Spleen (tissue), 7 donors: ENCODE measurements at regions not wholly inside any gene's neighbourhood (a gene's known extent, or its start where the extent isn't known, plus 50 kb on each side); places are given as distances from the start of the nearest gene placed in this dataset.

Source experiments
- CTCF ChIP-seq, 11 experiments: fragments of 200-600 bp in 7 of 11; fragments of 450-650 bp in 4 of 11; sonication (generic) in 4 of 11; IDR thresholded peaks in 8 of 11; conservative IDR thresholded peaks in 3 of 11; 1 replicate in 7 of 11; 2 replicates in 4 of 11; pipeline versions ENCODE4 v1.4.0 to v1.8.0; 2016 to 2021; ENCODE audit warnings: antibody characterized with exemption in 11 of 11, inconsistent platforms in 4 of 11, mild to moderate bottlenecking in 1 of 11
- POLR2A ChIP-seq, 3 donors: fragments of 450-650 bp; IDR thresholded peaks; one replicate each; pipeline ENCODE4 v1.5.1; 2017; ENCODE audit warnings: antibody characterized with exemption in 3 of 3, mild to moderate bottlenecking in 1 of 3
- donor health status: DM: no; HTN: no; CAD: no; lungs with moderate emphysema.
- donor health status: DM: no; HTN: no; CAD: no.
- donor health status: DM: no; HTN: no; CAD: no.

DNA sequence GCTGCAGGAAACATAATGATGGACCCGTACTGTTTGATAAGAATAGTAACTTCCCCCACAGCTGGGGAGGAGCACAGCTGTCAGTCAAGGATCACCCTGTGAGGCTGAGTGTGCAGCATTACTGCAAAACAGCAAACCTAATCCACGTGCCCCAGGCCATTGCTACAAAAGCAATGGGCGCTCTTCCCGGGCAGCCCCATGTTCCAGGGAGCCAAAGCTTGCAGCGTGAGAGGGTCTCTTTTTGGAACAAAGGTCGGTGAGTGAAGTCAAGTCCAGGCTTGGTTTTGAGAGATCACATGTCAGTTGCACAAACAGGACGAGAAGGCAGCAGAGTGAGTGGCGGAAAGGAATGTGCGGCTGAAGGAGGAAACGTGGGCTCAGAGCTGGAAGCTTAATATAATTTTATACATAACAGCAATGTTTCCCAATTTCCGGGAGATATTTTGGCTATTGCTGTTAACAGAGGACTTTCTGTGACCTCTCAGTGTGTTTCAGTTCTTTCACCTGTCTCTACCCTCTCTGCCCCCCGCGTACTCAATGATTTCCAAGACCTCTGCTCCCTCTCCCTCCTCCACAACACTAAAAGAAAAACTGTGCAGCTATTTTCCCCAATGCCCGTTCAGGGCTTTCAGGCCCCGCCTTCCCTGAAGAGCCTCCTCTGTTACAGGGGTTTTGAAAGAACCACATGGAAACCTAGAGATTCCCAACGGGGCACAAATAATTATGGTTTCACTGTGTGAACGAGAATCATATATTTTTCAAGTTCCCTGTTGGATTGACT lies 128.9 kb downstream of the MTPAP start:
- TF ChIP-seq CTCF (IDR thresholded peaks at IDR 0.05 in 8 of 11, conservative IDR thresholded peaks at IDR 0.05 in 3 of 11), result no peak
- TF ChIP-seq POLR2A (IDR thresholded peaks at IDR 0.05), result no peak
